ENCODE measurements at regions not wholly inside any gene's neighbourhood (a gene's known extent, or its start where the extent isn't known, plus 50 kb on each side); places are given as distances from the start of the nearest gene placed in this dataset.

DNA sequence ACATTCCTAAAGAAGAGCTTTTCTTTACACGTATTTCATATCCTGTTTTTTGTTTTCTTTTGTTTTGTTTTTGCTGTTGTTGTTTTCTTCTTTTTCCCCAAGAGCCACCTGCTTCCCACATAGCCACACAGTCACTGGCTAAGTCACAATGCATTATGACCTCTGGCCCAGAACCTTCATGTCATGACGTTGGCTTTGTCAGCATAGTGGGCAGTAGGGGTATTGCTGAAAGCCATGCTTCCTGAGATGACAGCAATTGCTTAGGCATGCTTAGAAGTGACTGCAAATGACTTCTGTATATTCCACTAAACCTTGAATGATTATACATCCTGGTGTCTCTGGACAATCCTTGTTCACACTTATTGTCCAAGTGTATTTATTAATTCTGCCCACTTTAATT, 375.8 kb downstream of the TAF11L14 start:
- no TSS peak for BruUV-seq (replicated peaks)
- CTCF ChIA-PET: no interaction called here
- intact Hi-C loops (cut with micrococcal nuclease; ENCODE audit: unreplicated experiment): no loop called here
- H3K27me3 ChIP-seq (ENCODE audit: control insufficient read depth, insufficient read depth, low read length): no peaks in the 10 kb centered on the region
- ATAC-seq (no peak), DNase-seq (ENCODE audit: low read depth, low spot score) (no peak)
- no peaks in the 10 kb centered on the region for H3K4me1 ChIP-seq (ENCODE audit: control insufficient read depth, insufficient read depth, low read length)
- no peaks in the 10 kb centered on the region; the same call in 1 of the 2 replicates for H3K9me3 ChIP-seq (ENCODE audit: control insufficient read depth, insufficient read depth, low read depth, low read length)
- H3K36me3 ChIP-seq (ENCODE audit: control insufficient read depth, insufficient read depth, low read length): no peaks in the 10 kb centered on the region
- H3K27ac ChIP-seq (ENCODE audit: low read length): no peak overlapping the region
- in situ Hi-C loops (cut with HindIII; ENCODE audit: low pct_unique_long_range_greater_than_20kb, low sequenced_read_pairs): no loop called here
- POLR2A ChIA-PET: no interaction called here
- no peak for TF ChIP-seq SIN3A (IDR thresholded peaks at IDR 0.05; ENCODE audit: borderline replicate concordance, insufficient read depth, low read depth, low read length)
- TF ChIP-seq, protein P1, sequence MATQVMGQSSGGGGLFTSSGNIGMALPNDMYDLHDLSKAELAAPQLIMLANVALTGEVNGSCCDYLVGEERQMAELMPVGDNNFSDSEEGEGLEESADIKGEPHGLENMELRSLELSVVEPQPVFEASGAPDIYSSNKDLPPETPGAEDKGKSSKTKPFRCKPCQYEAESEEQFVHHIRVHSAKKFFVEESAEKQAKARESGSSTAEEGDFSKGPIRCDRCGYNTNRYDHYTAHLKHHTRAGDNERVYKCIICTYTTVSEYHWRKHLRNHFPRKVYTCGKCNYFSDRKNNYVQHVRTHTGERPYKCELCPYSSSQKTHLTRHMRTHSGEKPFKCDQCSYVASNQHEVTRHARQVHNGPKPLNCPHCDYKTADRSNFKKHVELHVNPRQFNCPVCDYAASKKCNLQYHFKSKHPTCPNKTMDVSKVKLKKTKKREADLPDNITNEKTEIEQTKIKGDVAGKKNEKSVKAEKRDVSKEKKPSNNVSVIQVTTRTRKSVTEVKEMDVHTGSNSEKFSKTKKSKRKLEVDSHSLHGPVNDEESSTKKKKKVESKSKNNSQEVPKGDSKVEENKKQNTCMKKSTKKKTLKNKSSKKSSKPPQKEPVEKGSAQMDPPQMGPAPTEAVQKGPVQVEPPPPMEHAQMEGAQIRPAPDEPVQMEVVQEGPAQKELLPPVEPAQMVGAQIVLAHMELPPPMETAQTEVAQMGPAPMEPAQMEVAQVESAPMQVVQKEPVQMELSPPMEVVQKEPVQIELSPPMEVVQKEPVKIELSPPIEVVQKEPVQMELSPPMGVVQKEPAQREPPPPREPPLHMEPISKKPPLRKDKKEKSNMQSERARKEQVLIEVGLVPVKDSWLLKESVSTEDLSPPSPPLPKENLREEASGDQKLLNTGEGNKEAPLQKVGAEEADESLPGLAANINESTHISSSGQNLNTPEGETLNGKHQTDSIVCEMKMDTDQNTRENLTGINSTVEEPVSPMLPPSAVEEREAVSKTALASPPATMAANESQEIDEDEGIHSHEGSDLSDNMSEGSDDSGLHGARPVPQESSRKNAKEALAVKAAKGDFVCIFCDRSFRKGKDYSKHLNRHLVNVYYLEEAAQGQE (IDR thresholded peaks at IDR 0.05; ENCODE audit: insufficient read depth in 1 of 2, low read depth in 2 of 2, low read length in 1 of 2): no peak
- no peak for TF ChIP-seq POLR2AphosphoS5 (IDR thresholded peaks at IDR 0.05; ENCODE audit: low read depth, low read length)
- no peak for TF ChIP-seq CTCF (IDR thresholded peaks at IDR 0.05)
- H3K4me3 ChIP-seq (ENCODE audit: low read depth in 2 of 2, low read length in 2 of 2): no peak overlapping the region

GRCh38 chr5:18018472-18018871, 384.2 kb downstream of the TAF11L14 start:
- no TSS peak for BruUV-seq (replicated peaks)
- intact Hi-C loops (cut with micrococcal nuclease; ENCODE audit: unreplicated experiment): no loop called here

More at GRCh38 chr5:18018472-18018871, 384.2 kb downstream of the TAF11L14 start:
- TF ChIP-seq, protein P1 (IDR thresholded peaks at IDR 0.05; ENCODE audit: insufficient read depth in 1 of 2, low read depth in 2 of 2, low read length in 1 of 2): no peak
- TF ChIP-seq SIN3A (IDR thresholded peaks at IDR 0.05; ENCODE audit: borderline replicate concordance, insufficient read depth, low read depth, low read length) (no peak), CTCF (IDR thresholded peaks at IDR 0.05) (no peak), POLR2AphosphoS5 (IDR thresholded peaks at IDR 0.05; ENCODE audit: low read depth, low read length) (no peak), TCF7L2 (IDR thresholded peaks at IDR 0.05; ENCODE audit: low read depth, low read length) (no peak)
- no peaks in the 10 kb centered on the region for H3K4me1 ChIP-seq (ENCODE audit: control insufficient read depth, insufficient read depth, low read length)
- ChIA-PET CTCF (no interaction called here), POLR2A (no interaction called here)
- no peak for DNase-seq (ENCODE audit: low read depth, low spot score)
- no peak overlapping the region for H3K27ac ChIP-seq (ENCODE audit: low read length)
- H3K4me3 ChIP-seq (ENCODE audit: low read depth in 2 of 2, low read length in 2 of 2): no peak overlapping the region
- ATAC-seq: no peak
- no peaks in the 10 kb centered on the region; the same call in 1 of the 2 replicates for H3K36me3 ChIP-seq (ENCODE audit: control insufficient read depth, insufficient read depth, low read length)
- H3K9me3 ChIP-seq (ENCODE audit: control insufficient read depth, insufficient read depth, low read depth, low read length): 0 out of 2 replicates have a peak, but pooled peaks cover 6% of the 10 kb centered on the region
- no peaks in the 10 kb centered on the region for H3K27me3 ChIP-seq (ENCODE audit: control insufficient read depth, insufficient read depth, low read length)
- in situ Hi-C loops (cut with HindIII; ENCODE audit: low pct_unique_long_range_greater_than_20kb, low sequenced_read_pairs): no loop called here
